Transverse colon (tissue), 4 donors: ENCODE measurements at regions not wholly inside any gene's neighbourhood (a gene's known extent, or its start where the extent isn't known, plus 50 kb on each side); places are given as distances from the start of the nearest gene placed in this dataset.
"Not testable (repeated sequence)": the region's sequence is repeated elsewhere in the genome, so short reads cannot be mapped to it uniquely, and the experiment has no call there.

Experiments used
- DNase-seq: peaks from one replicate; pipeline ENCODE4 v3.0.0-alpha.2; 2019
- H3K27ac ChIP-seq, 4 donors: fragments of 200-600 bp; sonication (generic); 2 replicates each; pipeline ENCODE4 v1.5.1; 2016 to 2018; ENCODE audit warnings: inconsistent platforms in 4 of 4
- H3K27me3 ChIP-seq: fragments of 200-600 bp; sonication (generic); 2 replicates; pipeline ENCODE4 v1.5.1; 2017; ENCODE audit warnings: inconsistent platforms
- H3K36me3 ChIP-seq, 4 donors: fragments of 200-600 bp; sonication (generic); 2 replicates each; pipeline ENCODE4 v1.5.1; 2017 to 2019; ENCODE audit warnings: inconsistent platforms in 4 of 4
- H3K4me1 ChIP-seq, 4 donors: fragments of 200-600 bp; sonication (generic); 2 replicates each; pipeline ENCODE4 v1.5.1; 2017 to 2020; ENCODE audit warnings: inconsistent platforms in 4 of 4
- H3K4me3 ChIP-seq, 4 donors: fragments of 200-600 bp; sonication (generic); 1 replicate in 1 of 4; 2 replicates in 3 of 4; pipeline versions ENCODE4 v1.5.1 to v1.6.1; 2017 to 2019; ENCODE audit warnings: inconsistent platforms in 4 of 4
- H3K9me3 ChIP-seq, 2 donors: fragments of 200-600 bp; sonication (generic); 2 replicates each; pipeline ENCODE4 v1.5.1; 2017 to 2019; ENCODE audit warnings: inconsistent platforms in 2 of 2
- CTCF ChIP-seq, 5 experiments: fragments of 200-600 bp in 3 of 5; fragments of 450-650 bp in 2 of 5; sonication (generic) in 3 of 5; IDR thresholded peaks; 1 replicate in 2 of 5; 2 replicates in 3 of 5; pipeline ENCODE4 v1.5.1; 2016 to 2017; ENCODE audit warnings: antibody characterized with exemption in 5 of 5, inconsistent platforms in 3 of 5, mild to moderate bottlenecking in 2 of 5, moderate library complexity in 1 of 5
- EP300 ChIP-seq: sonication (generic); formaldehyde crosslinking; IDR thresholded peaks from one replicate; pipeline ENCODE4 v1.6.1; 2017; ENCODE audit warnings: antibody characterized with exemption, low read depth
- POLR2A ChIP-seq: fragments of 450-650 bp; IDR thresholded peaks from one replicate; pipeline ENCODE4 v1.6.1; 2016; ENCODE audit warnings: antibody characterized with exemption, mild to moderate bottlenecking, moderate library complexity
- POLR2AphosphoS5 ChIP-seq, 3 donors: sonication (generic); formaldehyde crosslinking; IDR thresholded peaks; one replicate each; pipeline ENCODE4 v1.6.1; 2016; ENCODE audit warnings: antibody characterized with exemption in 3 of 3
- WGBS, 2 donors: methylation state at CpG; one replicate each; pipeline ENCODE4 v1.1.5; 2018; ENCODE audit warnings: low coverage in 1 of 2; 5-methylcytosine and 5-hydroxymethylcytosine counted together
- in situ Hi-C, 4 donors: fragments of 200-750 bp; cut with MboI; loops; one replicate each; pipeline versions ENCODE4 v1.15.0 to v1.15.1; 2017; ENCODE audit warnings: low sequenced_read_pairs in 3 of 4, low pct_ligation_motif_present in 1 of 4, low pct_unique_long_range_greater_than_20kb in 1 of 4
- intact Hi-C: fragments of 100-400 bp; cut with DNase I; formaldehyde crosslinking; loops from one replicate; pipeline ENCODE4 v1.15.1; 2023; ENCODE audit warnings: low total_unique reads

DNA sequence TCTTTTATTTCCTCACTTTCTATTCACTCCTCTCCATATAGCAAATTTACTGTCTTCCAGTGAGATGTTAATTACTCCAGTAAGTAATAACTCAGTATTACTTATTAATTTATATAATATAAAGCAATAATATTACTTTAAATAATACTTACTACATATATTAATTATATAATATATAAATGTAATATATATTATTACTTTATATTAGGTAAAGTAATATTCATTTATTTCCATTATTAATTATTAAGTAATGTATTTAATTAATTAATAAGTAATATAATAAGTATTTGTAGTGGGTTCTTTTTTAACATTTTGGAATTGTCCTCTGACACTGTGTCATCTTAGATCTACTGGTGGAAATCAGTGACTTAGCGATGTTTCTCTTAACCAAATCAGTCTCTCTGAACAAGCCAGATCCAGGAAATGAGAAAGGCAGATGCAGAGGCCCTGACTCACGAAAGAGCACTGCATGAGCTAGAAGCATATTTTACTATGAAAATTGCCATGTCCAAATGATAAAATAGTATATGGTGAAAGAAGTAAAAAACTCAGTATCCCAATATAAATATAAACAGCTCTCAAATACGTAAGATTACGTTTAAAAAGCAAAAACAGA lies 115.9 kb downstream of the DSEL start:
- Histone ChIP-seq H3K27ac (no peak overlapping the region), H3K4me3 (no peak overlapping the region), H3K36me3 (no peaks in the 10 kb centered on the region), H3K27me3 (no peaks in the 10 kb centered on the region), H3K9me3 (peaks cover 0 to 3% of the 10 kb centered on the region in 2 donors), H3K4me1 (no peaks in the 10 kb centered on the region)
- WGBS, 2 donors, result 60 to 80% methylated on average over 4 of the region's 4 CpGs
- TF ChIP-seq POLR2A (no peak), POLR2AphosphoS5 (IDR thresholded peaks at IDR 0.05) (no peak), CTCF (IDR thresholded peaks at IDR 0.05) (no peak), EP300 (no peak)
- intact Hi-C loops, result no loop called here
- in situ Hi-C loops, result no loop called here
- DNase-seq, result no peak

DNA sequence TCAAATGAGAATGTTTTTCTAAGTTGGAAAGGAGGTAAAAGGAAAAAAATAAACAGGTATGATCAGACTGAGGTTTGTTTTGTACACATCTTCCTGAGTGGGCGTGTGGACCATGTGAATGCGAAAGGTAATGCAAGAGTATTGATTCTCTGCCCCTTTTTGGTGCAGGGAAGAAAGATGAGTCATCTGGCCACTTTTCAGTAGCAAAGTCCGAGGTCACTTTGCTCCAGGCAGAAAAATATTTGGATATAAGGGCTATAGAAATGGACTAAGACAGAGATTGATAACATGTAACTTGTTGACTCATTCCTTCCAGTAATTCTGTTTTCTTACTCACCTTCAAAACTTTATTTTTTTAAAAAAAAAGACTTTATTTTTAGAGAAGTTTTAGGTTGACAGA lies 130.5 kb downstream of the DSEL start:
- DNase-seq, result no peak
- H3K27me3 ChIP-seq, result no peaks in the 10 kb centered on the region
- no peaks in the 10 kb centered on the region for H3K4me1 ChIP-seq
- 39 to 62% methylated on average over 2 to 3 of the region's 3 CpGs for WGBS, 2 donors
- H3K27ac ChIP-seq, result no peak overlapping the region
- H3K36me3 ChIP-seq, result no peaks in the 10 kb centered on the region
- H3K9me3 ChIP-seq, result no peaks in the 10 kb centered on the region
- TF ChIP-seq CTCF (IDR thresholded peaks at IDR 0.05) (no peak), POLR2A (no peak), POLR2AphosphoS5 (IDR thresholded peaks at IDR 0.05) (no peak), EP300 (no peak)
- no peak overlapping the region for H3K4me3 ChIP-seq
- intact Hi-C loops, result no loop called here
- in situ Hi-C loops, result no loop called here

DNA sequence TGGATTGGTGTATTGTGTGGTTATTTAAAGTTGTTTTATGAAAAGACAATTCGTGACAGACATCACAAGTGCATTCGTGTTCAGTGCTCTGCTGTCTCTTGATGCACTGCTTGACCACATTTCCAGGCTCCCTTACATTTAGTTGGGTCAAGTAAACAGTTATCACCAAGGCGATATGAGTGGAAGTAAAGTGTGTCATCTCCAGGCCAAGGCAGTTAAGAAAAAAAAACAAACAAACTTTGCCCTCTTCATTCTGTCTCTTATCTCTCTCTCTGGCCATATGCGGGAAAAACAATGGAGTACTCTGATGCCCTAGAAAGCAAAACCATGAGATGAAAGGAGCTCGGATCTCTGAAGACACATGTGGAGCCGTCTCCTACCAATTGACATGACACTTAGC lies 131.1 kb downstream of the DSEL start:
- Histone ChIP-seq H3K36me3 (no peaks in the 10 kb centered on the region), H3K9me3 (no peaks in the 10 kb centered on the region), H3K27ac (no peak overlapping the region), H3K27me3 (no peaks in the 10 kb centered on the region), H3K4me3 (no peak overlapping the region), H3K4me1 (no peaks in the 10 kb centered on the region)
- WGBS, 2 donors, result 28 to 35% methylated on average over 6 of the region's 6 CpGs
- TF ChIP-seq POLR2AphosphoS5 (IDR thresholded peaks at IDR 0.05) (no peak), CTCF (IDR thresholded peaks at IDR 0.05) (no peak), POLR2A (no peak)
- in situ Hi-C loops, result no loop called here
- DNase-seq, result no peak
- intact Hi-C loops, result no loop called here

GRCh38 chr18:67384057-67384456 lies 132.5 kb downstream of the DSEL start:
- H3K9me3 ChIP-seq, DNase-seq, H3K4me3 ChIP-seq, in situ Hi-C loops, H3K27me3 ChIP-seq, H3K27ac ChIP-seq, intact Hi-C loops, H3K4me1 ChIP-seq, H3K36me3 ChIP-seq: not testable (repeated sequence)
- WGBS, 2 donors, result 58 to 76% methylated on average over 3 of the region's 3 CpGs

DNA sequence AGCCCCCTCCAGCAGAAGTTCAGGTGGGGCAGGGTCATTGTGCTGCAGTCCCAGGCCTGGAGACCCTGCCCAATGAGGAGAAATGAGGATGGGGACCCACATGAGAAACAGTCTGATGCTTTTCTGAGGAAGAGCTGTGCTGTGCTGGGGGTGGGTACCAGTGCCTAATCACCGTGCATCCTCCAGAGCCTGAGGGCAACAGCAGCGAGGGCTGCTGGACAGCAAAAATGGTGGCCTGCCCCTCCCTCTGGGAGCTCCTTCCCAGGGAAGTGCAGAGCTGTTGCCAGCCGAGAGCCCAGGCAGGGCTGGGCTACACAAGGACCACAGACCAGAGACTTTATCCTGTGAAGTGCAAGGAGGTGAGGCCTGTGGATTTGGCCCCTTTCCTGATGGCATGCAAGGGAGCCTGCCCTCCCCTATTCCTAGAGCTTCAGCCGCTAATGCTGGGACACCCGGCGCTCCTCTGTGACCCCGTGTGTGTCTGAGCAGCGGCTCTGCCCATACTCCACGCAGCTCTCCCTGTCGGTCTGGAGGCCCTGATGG lies 134.8 kb downstream of the DSEL start:
- Histone ChIP-seq H3K36me3 (no peaks in the 10 kb centered on the region), H3K4me3 (no peak overlapping the region), H3K4me1 (no peaks in the 10 kb centered on the region), H3K9me3 (no peaks in the 10 kb centered on the region), H3K27ac (no peak overlapping the region), H3K27me3 (no peaks in the 10 kb centered on the region)
- TF ChIP-seq EP300 (no peak), CTCF (IDR thresholded peaks at IDR 0.05) (no peak), POLR2AphosphoS5 (IDR thresholded peaks at IDR 0.05) (no peak), POLR2A (no peak)
- no peak for DNase-seq
- WGBS, 2 donors, result 90% methylated on average over 10 of the region's 10 CpGs; no CpG with 5 or more reads in 1 of the 2 donors
- in situ Hi-C loops, result no loop called here
- intact Hi-C loops, result no loop called here
